UCSD-AML1 (cell line): ENCODE measurements at regions not wholly inside any gene's neighbourhood (a gene's known extent, or its start where the extent isn't known, plus 50 kb on each side); places are given as distances from the start of the nearest gene placed in this dataset.
A peak's percentile ranks its signal among the peaks of the same experiment; 100 is the strongest.
"Not testable (repeated sequence)": the region's sequence is repeated elsewhere in the genome, so short reads cannot be mapped to it uniquely, and the experiment has no call there.

Experiments
- DNase-seq: peaks from one replicate; lab custom pipeline; 2025; ENCODE audit not compliant: unreplicated experiment; lab: John Stamatoyannopoulos, UW

- peak; percentile 9 for DNase-seq
Measured at GRCh38 chr16:60077861-60078260, 1343.7 kb upstream of the GOT2 start.

- no peak for DNase-seq
Measured at GRCh38 chr16:60074378-60074777, 1340.3 kb upstream of the GOT2 start.

- no peak for DNase-seq
Measured at GRCh38 chr16:60073376-60073775, 1339.3 kb upstream of the GOT2 start.

GRCh38 chr16:60064026-60064425 lies 1329.9 kb upstream of the GOT2 start:
- DNase-seq: no peak

- DNase-seq: no peak
Measured at GRCh38 chr16:60061396-60061795, 1327.3 kb upstream of the GOT2 start.

- DNase-seq: no peak
Measured at GRCh38 chr16:60060731-60061130, 1326.6 kb upstream of the GOT2 start.

- DNase-seq: no peak
Measured at GRCh38 chr16:60059141-60059540, 1325.0 kb upstream of the GOT2 start.

- DNase-seq: no peak
Measured at GRCh38 chr16:60041671-60042070, 1307.6 kb upstream of the GOT2 start.

GRCh38 chr16:60031740-60032139 lies 1297.6 kb upstream of the GOT2 start:
- DNase-seq: no peak

GRCh38 chr16:60027351-60027750 lies 1293.2 kb upstream of the GOT2 start:
- DNase-seq: no peak

- no peak for DNase-seq
Measured at GRCh38 chr16:60013076-60013475, 1279.0 kb upstream of the GOT2 start.

GRCh38 chr16:60001523-60001922 lies 1267.4 kb upstream of the GOT2 start:
- no peak for DNase-seq

GRCh38 chr16:59997706-59998105 lies 1263.6 kb upstream of the GOT2 start:
- no peak for DNase-seq

- no peak for DNase-seq
Measured at GRCh38 chr16:59993101-59993500, 1259.0 kb upstream of the GOT2 start.

- no peak for DNase-seq
Measured at GRCh38 chr16:59991171-59991570, 1257.1 kb upstream of the GOT2 start.

- DNase-seq: no peak
Measured at GRCh38 chr16:59988591-59988990, 1254.5 kb upstream of the GOT2 start.

GRCh38 chr16:59975953-59976352 lies 1241.8 kb upstream of the GOT2 start:
- DNase-seq: no peak

- no peak for DNase-seq
Measured at GRCh38 chr16:59973966-59974365, 1239.8 kb upstream of the GOT2 start.

GRCh38 chr16:59971264-59971663 lies 1237.1 kb upstream of the GOT2 start:
- no peak for DNase-seq

- DNase-seq: no peak
Measured at GRCh38 chr16:59964232-59964924, 1230.3 kb upstream of the GOT2 start.

- DNase-seq: no peak
Measured at GRCh38 chr16:59959311-59959710, 1225.2 kb upstream of the GOT2 start.

GRCh38 chr16:59950431-59950830 lies 1216.3 kb upstream of the GOT2 start:
- no peak for DNase-seq

GRCh38 chr16:59944041-59944440 lies 1209.9 kb upstream of the GOT2 start:
- not testable (repeated sequence) for DNase-seq
